Endothelial cell of umbilical vein (primary cell): ENCODE measurements at regions not wholly inside any gene's neighbourhood (a gene's known extent, or its start where the extent isn't known, plus 50 kb on each side); places are given as distances from the start of the nearest gene placed in this dataset.

Experiments used
- BruUV-seq: library from RNA; stranded (reverse); fragments of 400-500 nt; replicated peaks from 2 replicates; lab custom pipeline; 2021; lab: Mats Ljungman, UMichigan
- CTCF ChIA-PET: fragments of 300-600, 350-600 bp; sonication (Branson Sonifier 250); formaldehyde crosslinking; loops from one replicate; lab custom pipeline; 2021; ENCODE audit warnings: antibody characterized with exemption, inconsistent platforms; lab: Charles Lee
- POLR2A ChIA-PET: fragments of 300-600, 350-600 bp; sonication (Branson Sonifier 250); formaldehyde crosslinking; loops from one replicate; lab custom pipeline; 2021; ENCODE audit warnings: antibody characterized with exemption, inconsistent platforms; lab: Charles Lee
- DNase-seq: peaks from one replicate; pipeline ENCODE4 v3.0.0-alpha.2; 2011; ENCODE audit warnings: low read depth, low spot score
- FAIRE-seq: peaks from 2 replicates; lab custom pipeline; 2011; peaks lifted over from hg19 to GRCh38; lab: Jason Lieb, UNC
- H2AFZ ChIP-seq: 2 replicates; pipeline ENCODE4 v1.6.0; 2012; ENCODE audit warnings: low read depth, low read length, control low read depth, inconsistent platforms
- H3K27ac ChIP-seq: 2 replicates; pipeline ENCODE4 v1.5.1; 2011; ENCODE audit warnings: low read depth, mild to moderate bottlenecking, control low read depth, low read length, moderate library complexity; ENCODE audit not compliant: insufficient read depth
- H3K27me3 ChIP-seq, 2 experiments: 2 replicates each; pipeline versions ENCODE4 v1.6.0 to v1.6.1; 2011; ENCODE audit warnings: low read length in 2 of 2, mixed read lengths in 1 of 2; ENCODE audit not compliant: control insufficient read depth in 2 of 2, insufficient read depth in 2 of 2
- H3K36me3 ChIP-seq, 2 experiments: 2 replicates in 1 of 2; 3 replicates in 1 of 2; pipeline ENCODE4 v1.5.1; 2011; ENCODE audit warnings: low read length in 2 of 2, mild to moderate bottlenecking in 1 of 2, moderate library complexity in 1 of 2; ENCODE audit not compliant: control insufficient read depth in 2 of 2, insufficient read depth in 2 of 2; ENCODE audit errors: extremely low read depth in 1 of 2
- H3K4me1 ChIP-seq: 3 replicates; pipeline ENCODE4 v1.5.1; 2011; ENCODE audit warnings: mild to moderate bottlenecking, low read length; ENCODE audit not compliant: control insufficient read depth, insufficient read depth; ENCODE audit errors: extremely low read depth
- H3K4me2 ChIP-seq: 2 replicates; pipeline ENCODE4 v1.6.1; 2011; ENCODE audit warnings: low read length, control low read depth, mixed read lengths; ENCODE audit not compliant: insufficient read depth
- H3K4me3 ChIP-seq, 3 experiments: fragments of 200-600 bp in 1 of 3; sonication (generic), shearing (Covaris generic) in 1 of 3; replicated peaks in 1 of 3; 2 replicates each; pipeline ENCODE4 v1.5.1; 2011 to 2016; ENCODE audit warnings: control low read depth in 3 of 3, low read length in 3 of 3, mild to moderate bottlenecking in 2 of 3, inconsistent platforms in 1 of 3, low read depth in 1 of 3, moderate library complexity in 1 of 3; ENCODE audit not compliant: insufficient read depth in 1 of 3
- H3K79me2 ChIP-seq: 2 replicates; pipeline ENCODE4 v1.6.0; 2012; ENCODE audit warnings: low read length, inconsistent platforms; ENCODE audit not compliant: control insufficient read depth, insufficient read depth
- H3K9ac ChIP-seq: replicated peaks from 2 replicates; pipeline ENCODE3; 2011; ENCODE audit warnings: low read length, control low read depth; ENCODE audit not compliant: insufficient read depth; ENCODE audit errors: extremely low read depth
- H3K9me1 ChIP-seq: replicated peaks from 3 replicates; pipeline ENCODE4 v1.6.0; 2011; ENCODE audit warnings: mild to moderate bottlenecking, low read length; ENCODE audit not compliant: control insufficient read depth, insufficient read depth; ENCODE audit errors: extremely low read depth
- H3K9me3 ChIP-seq: replicated peaks from 2 replicates; pipeline ENCODE4 v1.5.1; 2012; ENCODE audit warnings: low read length, inconsistent platforms; ENCODE audit not compliant: control insufficient read depth, insufficient read depth
- H4K20me1 ChIP-seq: replicated peaks from 2 replicates; pipeline ENCODE3; 2011; ENCODE audit warnings: mild to moderate bottlenecking, low read length; ENCODE audit not compliant: control insufficient read depth, insufficient read depth; ENCODE audit errors: extremely low read depth
- EZH2 ChIP-seq: IDR thresholded peaks from 2 replicates; pipeline ENCODE4 v1.6.1; 2012; ENCODE audit warnings: borderline replicate concordance, low read depth, mild to moderate bottlenecking, moderate library complexity, low read length, inconsistent platforms; ENCODE audit not compliant: severe bottlenecking
- FOS ChIP-seq: IDR thresholded peaks from 2 replicates; pipeline ENCODE4 v1.6.1; 2011; ENCODE audit warnings: mild to moderate bottlenecking, low read length, moderate library complexity, borderline replicate concordance; ENCODE audit not compliant: insufficient read depth
- JUN ChIP-seq: IDR thresholded peaks from 2 replicates; pipeline ENCODE4 v1.6.1; 2011; ENCODE audit warnings: borderline replicate concordance, low read depth; ENCODE audit not compliant: insufficient read length, insufficient read depth
- MYC ChIP-seq: IDR thresholded peaks from one replicate; pipeline ENCODE4 v1.6.1; 2011; ENCODE audit warnings: mild to moderate bottlenecking, low read depth, low read length
- POLR2A ChIP-seq: IDR thresholded peaks from 2 replicates; pipeline ENCODE4 v1.6.1; 2012; ENCODE audit warnings: low read depth, mild to moderate bottlenecking, control low read depth, low read length
- POLR2AphosphoS5 ChIP-seq: IDR thresholded peaks from 2 replicates; pipeline ENCODE4 v1.6.1; 2012; ENCODE audit warnings: low read depth, mild to moderate bottlenecking, control low read depth, low read length, moderate library complexity; ENCODE audit not compliant: insufficient read depth
- dilution Hi-C: fragments of 300-500 bp; cut with MboI; formaldehyde crosslinking; loops from one replicate; pipeline ENCODE4 v1.15.0; 2019; ENCODE audit warnings: low sequenced_read_pairs; ENCODE audit not compliant: extremely low pct_ligation_motif_present
- intact Hi-C: fragments of 100-400 bp; cut with micrococcal nuclease; formaldehyde crosslinking; loops from one replicate; pipeline ENCODE4 v1.10.0; 2022
- TF ChIP-seq, protein P1 (sequence below): IDR thresholded peaks from 2 replicates; pipeline ENCODE4 v1.6.1; 2011; ENCODE audit not compliant: insufficient read depth, insufficient read length
- TF ChIP-seq, protein P2 (sequence below), 2 donors: IDR thresholded peaks; 1 replicate in 1 of 2; 2 replicates in 1 of 2; pipeline ENCODE4 v1.5.1; 2011; ENCODE audit warnings: low read length in 2 of 2, mild to moderate bottlenecking in 2 of 2, moderate library complexity in 2 of 2, control low read depth in 1 of 2, inconsistent platforms in 1 of 2, low read depth in 1 of 2; ENCODE audit not compliant: insufficient read depth in 1 of 2; ENCODE audit errors: extremely low read depth in 1 of 2

DNA sequence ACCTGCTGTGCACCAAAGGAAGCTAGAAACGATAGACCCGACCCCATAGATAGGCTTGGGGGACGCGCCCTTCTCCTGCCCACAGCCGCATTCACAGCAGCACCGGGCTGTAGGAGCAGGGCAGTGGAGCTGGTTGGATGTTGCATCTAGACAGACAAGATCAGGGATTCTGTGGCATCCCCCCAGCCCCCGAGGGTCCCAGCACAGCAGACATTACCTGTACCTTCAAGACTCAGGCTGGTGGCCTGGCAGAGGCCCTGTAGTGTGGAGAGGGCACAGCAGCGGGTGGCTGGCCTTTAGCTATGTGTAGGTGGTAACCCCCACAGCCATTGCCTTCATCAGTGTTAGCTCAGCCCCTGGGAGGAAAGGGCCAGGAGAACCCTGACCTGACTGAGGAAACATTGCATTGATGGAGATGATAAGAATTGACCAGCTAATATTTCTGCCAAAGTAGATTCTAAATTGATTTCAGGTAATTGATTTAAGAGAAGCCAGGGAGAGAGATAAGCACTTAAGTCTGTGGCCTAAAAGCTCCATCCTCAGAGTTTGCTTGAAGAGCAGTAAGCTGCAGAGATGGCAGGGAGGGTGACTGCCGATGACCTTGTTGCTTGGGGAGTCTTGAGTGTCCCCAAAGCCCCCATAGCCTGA lies 269.4 kb downstream of the TLE3 start:
- intact Hi-C loops (no loop called here), dilution Hi-C loops (no loop called here)
- H3K4me3 ChIP-seq = no peak overlapping the region
- H2AFZ ChIP-seq = no peak overlapping the region
- no peak for TF ChIP-seq JUN
- no peak for TF ChIP-seq POLR2A
- TF ChIP-seq POLR2AphosphoS5 = no peak
- TF ChIP-seq MYC = no peak
- TF ChIP-seq EZH2 = no peak
- TF ChIP-seq FOS = no peak
- TF ChIP-seq, protein P1, sequence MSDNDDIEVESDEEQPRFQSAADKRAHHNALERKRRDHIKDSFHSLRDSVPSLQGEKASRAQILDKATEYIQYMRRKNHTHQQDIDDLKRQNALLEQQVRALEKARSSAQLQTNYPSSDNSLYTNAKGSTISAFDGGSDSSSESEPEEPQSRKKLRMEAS = no peak
- TF ChIP-seq, protein P2, sequence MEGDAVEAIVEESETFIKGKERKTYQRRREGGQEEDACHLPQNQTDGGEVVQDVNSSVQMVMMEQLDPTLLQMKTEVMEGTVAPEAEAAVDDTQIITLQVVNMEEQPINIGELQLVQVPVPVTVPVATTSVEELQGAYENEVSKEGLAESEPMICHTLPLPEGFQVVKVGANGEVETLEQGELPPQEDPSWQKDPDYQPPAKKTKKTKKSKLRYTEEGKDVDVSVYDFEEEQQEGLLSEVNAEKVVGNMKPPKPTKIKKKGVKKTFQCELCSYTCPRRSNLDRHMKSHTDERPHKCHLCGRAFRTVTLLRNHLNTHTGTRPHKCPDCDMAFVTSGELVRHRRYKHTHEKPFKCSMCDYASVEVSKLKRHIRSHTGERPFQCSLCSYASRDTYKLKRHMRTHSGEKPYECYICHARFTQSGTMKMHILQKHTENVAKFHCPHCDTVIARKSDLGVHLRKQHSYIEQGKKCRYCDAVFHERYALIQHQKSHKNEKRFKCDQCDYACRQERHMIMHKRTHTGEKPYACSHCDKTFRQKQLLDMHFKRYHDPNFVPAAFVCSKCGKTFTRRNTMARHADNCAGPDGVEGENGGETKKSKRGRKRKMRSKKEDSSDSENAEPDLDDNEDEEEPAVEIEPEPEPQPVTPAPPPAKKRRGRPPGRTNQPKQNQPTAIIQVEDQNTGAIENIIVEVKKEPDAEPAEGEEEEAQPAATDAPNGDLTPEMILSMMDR (IDR thresholded peaks at IDR 0.05; ENCODE audit: extremely low read depth in 1 of 2, insufficient read depth in 1 of 2, low read depth in 1 of 2, low read length in 2 of 2) = no peak
- peaks cover 0 to 4% of the 10 kb centered on the region in 2 experiments for H3K27me3 ChIP-seq
- H3K36me3 ChIP-seq = no peaks in the 10 kb centered on the region
- DNase-seq (no peak), FAIRE-seq (no peak)
- no peak overlapping the region for H3K27ac ChIP-seq
- no peak overlapping the region for H3K9ac ChIP-seq
- no peaks in the 10 kb centered on the region for H4K20me1 ChIP-seq
- no peaks in the 10 kb centered on the region for H3K9me1 ChIP-seq
- ChIA-PET POLR2A (no interaction called here), CTCF (interaction anchor here (0.7 kb wide), 1 partner anchor 79 kb away, joined by 3 read pairs; no protein-coding TSS in a partner anchor)
- no peaks in the 10 kb centered on the region for H3K4me1 ChIP-seq
- no peaks in the 10 kb centered on the region for H3K9me3 ChIP-seq
- H3K79me2 ChIP-seq = no peaks in the 10 kb centered on the region
- H3K4me2 ChIP-seq = no peak overlapping the region
- BruUV-seq = no TSS peak
